GM20431 (cell line): ENCODE measurements at regions not wholly inside any gene's neighbourhood (a gene's known extent, or its start where the extent isn't known, plus 50 kb on each side); places are given as distances from the start of the nearest gene placed in this dataset.

Source experiments
- in situ Hi-C: fragments of 300-500 bp; cut with MseI, MboI; formaldehyde crosslinking; loops from one replicate; pipeline ENCODE4 v1.15.0; 2020; ENCODE audit warnings: low sequenced_read_pairs; ENCODE audit not compliant: unreplicated experiment

DNA sequence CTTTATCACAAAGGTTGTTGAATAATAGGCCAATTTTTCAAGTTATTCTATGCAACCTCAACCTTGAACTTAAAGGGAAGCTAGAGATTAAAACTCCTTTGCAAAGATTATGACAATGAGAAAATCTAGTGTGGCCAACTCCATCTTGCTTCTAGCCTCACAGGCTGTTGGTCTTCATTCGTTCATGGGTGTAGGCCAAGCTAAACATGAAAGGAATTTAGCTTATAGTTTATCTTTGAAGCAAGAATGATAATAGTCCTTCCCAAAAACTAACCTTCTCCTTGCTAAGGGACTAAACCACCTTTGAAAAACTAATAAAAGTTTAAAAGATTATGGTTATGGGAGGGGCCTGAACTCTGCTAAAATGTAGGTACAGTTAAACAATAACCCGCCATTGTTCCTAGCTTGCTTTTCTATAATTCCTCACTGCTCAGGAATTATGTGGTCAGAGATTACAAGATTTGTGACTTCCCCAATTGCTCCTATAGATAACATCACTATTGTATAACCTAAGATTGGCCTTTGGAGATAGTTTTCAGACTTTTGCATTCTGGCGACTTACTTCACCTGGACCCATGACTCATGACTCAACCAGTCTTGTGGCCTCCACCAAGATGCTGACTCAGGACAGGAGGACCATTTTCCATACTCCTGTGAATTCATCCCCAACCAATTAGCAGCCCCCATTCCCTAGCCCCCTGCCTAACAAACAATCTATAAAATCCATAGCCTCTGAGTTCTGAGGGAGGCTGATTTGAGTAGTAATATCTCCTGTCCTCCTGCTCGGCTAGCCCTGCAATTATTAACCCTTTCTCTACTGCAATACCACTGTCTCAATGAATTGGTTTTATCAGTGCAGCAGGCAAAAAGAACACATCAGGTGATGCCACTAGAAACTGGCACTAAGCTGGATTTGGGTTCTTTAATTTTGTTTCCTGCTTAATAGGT, 154.5 kb downstream of the CD83 start:
- in situ Hi-C loops, result no loop called here

DNA sequence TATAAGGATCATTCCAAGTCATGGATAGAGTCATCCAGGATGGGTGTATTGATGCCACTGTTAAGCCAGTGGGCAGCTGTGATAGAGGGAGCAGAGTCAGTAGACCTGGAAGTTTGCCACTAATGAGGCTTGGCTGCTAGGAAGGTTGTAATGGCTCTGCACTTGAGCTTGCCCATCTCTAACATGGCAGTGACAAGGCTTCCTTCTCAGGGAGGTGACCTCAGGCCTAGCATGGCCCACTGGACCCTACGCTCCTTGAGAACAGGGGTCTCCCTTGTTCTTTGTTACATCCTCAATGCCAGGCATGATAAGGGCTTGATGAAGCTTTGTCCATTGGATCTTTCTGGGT, 155.1 kb downstream of the CD83 start:
- in situ Hi-C loops, result no loop called here

DNA sequence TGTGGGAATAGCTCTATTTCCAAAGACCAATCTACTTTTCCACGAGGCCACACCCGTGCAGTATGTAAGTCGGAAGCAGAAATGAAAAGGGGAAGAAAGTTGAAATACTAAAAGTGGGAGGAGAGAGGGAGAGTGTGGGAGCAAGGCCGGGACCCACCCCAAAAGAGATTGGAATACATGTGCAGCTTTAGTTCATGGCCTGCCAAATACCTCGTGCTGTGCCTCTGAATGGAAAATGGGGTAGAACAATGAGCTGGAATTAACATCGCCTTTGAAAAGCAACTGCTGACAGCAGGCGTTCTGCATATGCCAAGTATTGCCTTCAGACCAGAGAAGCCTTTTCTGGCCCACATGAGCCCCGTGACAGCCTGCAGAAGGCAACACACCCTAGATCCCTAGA, 155.6 kb downstream of the CD83 start:
- in situ Hi-C loops, result no loop called here

DNA sequence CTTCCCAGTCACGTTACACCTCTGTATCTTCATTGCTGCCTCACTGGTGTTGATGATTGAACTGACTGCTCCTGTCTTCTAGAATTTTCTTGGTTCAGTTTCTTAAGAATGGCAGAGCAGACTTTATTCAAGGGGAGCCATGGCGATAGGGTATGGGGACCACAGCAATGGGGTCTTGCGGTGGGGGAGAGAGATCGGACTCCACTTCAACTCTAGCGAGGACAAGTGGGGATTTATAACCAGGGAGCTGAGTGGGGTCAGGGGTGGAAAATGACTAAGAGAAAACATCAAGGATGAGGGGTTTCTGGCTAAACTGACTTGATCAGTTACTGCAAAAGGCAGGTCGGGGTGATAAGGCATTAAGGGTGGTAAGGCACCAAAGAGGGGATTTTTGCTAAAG, 156.4 kb downstream of the CD83 start:
- in situ Hi-C loops, result no loop called here

DNA sequence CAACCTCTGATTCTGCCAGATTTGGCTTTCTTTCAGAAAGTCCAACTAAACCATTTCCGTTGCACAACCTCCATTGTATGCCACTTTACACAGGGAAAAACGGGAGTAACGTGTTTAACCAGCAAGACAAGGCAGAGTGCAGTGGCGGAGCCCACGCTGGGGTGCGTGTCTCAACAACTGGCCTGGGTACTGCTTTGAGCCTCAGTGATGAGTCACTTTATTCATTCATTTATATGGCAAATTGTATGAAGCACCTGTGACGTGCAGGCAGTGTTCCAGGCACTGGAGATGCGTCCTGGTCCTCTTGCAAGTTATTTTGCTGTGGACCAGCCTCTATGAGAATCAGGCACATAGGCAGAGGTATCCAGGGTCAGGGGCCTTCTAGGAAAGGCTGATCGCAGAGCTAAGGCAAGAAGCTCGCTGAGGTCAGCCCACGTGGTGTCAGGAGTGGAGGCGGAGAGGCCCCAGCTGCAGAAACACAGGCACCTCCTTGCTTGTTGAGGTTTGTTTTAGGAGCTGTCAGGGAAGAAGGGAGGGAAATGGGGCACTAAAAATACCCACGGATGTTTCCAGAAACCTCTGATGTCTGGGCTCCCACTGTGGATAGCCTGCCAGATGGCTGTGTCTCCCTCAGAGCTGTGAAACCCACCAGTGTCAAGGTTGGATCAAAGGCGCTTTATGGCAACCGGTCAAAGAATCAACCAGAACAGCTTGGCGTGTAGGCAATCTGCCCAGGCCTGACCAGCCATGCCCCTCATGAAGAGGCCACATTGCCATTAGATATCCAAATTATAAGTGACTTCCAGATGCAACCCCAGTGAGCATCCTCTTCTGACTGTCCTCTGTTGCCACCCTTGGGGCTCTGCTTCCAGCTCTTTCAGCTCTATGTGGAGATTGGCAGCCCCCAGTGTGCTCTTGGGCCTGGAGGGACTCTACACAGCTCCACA, 157.2 kb downstream of the CD83 start:
- in situ Hi-C loops, result no loop called here

DNA sequence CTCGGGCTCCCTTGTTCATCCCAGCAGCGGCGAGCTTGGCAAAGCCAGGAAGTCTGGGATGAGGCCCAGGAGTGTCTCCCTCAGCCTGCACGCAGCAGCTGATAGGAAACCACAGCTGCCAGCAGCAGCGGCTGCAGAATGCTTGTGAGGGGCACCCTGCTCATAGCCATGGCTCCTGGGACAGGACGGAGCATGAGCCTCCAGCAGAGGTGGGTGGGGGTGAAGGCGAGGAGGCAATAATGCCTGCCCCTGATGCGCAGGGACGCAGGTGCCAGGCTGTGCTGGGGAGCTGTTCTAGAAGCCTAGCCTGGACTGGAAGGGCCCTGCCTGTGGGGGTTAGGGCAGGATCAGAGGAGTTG, 157.9 kb downstream of the CD83 start:
- in situ Hi-C loops, result no loop called here

DNA sequence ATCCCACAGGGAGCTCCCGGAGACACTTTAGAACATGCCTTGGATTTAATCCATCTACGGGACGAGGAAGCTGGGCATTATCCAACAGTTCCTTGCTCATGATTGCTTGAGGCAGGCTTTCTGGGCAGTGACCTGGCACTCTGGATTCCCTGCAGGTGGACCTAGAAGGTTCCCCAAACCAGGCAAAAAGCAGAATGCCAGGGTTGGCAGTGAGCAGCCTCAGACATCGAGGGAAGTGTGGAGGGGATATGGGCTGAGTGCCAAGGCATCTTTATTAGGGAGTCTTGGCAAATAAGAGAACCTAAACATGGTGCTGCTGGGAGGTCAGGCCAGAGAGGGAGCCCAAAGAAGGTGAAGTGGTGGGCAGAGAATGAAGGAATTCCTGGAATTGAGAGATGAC, 158.5 kb downstream of the CD83 start:
- in situ Hi-C loops, result no loop called here

DNA sequence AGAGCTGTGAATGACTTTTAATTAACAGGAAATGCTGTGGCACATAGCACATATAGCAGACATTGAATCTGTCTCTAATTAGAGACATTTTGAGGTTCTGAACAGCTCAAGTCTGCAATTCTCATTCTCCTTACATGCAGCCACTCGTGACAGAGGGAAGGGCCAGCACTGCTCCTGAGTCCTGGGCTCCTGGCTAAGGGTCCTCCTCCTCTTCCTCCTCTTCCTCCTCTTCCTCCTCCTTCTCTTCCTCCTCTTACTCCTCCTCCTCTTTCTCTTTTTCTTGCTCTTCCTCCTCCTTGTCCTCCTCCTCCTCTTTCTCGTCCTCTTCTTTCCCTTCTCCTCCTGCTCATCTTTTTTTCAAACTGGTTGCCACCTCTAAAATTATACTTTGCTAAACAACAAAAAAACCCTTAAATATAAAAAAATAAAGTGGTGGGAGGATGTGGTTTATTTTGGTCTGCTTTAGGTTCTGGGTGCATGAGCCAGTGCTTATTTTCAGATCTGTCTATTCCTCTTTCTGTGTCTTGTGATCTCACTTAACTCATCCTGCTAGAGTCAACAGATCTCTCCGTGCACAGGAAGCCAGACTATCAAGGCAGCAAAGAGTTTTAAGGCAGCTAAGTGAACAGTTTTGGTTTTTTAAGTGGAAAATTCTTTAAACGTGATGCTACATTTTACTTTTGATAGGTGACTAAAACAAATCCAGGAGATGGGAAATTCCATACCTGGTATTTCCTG, 159.3 kb downstream of the CD83 start:
- in situ Hi-C loops, result no loop called here

DNA sequence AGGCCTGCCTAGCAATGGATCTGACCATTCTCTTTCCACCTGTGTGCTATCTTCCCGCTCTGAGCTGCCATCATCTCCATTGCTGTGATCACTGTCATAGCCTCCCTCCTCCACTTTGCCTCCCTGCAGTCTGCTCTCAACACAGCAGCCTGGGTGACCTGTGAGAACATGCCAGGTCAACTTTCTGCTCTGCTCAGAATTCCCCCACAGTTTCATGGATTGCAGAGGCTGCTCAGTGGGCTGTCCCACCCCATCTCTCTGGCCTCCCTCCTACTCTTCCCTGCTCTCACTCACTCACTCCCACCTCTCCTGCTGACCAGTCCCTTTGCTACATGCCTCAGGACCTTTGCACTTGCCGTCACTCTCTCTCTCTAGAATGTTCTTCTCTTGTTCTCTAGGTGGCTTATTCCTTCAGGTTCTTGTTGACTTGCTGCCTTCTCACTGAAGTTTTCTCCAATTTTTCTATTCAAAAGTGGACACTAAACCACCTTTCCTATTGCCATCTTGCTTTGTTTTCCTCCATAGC, 159.9 kb downstream of the CD83 start:
- in situ Hi-C loops, result no loop called here

DNA sequence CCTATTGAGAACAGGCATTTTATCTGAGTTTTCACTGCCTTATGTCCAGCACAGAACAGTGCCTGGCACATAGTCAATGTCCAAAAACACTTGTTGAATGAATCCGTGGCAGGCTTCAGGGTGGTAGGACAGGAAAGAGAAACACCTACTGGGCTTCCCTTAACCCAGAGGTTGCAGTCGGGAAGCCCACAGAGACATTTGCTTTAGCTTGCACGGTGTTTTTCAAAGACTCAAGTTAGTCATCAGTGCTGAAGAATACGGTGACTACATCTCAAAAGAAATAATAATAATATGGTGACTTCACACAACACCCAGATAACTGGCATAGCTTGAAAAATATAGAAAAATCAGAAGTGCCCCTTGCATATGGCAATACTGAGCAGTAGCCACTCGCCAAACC, 160.4 kb downstream of the CD83 start:
- in situ Hi-C loops, result no loop called here

DNA sequence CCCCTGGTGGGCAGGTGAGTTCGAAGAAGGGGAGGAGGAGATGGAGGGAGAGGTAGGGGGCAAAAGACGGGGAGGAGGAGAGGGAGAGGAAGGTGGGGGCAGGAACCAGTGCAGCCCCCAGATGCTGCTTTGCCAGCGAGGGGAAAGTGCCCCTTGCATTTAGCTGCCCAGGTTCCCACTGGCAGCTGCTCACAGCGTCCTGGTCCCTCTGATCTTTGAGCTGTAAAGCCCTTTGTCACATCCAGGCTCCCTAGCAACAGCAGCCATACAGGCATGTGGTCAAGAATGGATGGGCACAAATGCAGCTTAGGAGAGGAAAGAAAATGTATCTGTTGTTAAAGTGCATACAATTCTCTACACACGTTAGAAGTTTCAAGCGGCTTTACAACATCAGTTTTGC, 160.9 kb downstream of the CD83 start:
- in situ Hi-C loops, result no loop called here

DNA sequence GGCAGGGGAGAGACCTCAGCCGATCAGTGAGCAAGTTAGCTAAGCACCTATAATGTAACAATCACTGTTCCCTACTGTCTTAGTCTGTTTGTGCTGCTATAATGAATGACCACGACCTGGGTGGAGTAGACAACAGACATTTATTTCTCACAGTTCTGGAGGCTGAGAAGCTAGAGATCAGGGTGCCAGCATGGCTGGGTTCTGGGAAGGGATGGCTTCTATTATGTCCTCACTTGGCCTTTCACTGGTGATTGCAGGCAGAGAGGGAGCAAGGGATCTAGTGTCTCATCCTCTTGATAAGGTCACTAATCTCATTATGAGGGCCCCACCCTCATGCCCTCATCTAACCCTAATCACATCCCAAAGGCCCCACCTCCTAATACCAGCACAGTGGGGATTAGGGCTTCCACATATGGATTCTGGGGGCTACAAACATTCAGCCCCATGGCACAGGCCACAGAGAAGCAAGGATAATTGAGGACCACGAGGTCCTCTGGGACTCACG, 162.5 kb downstream of the CD83 start:
- in situ Hi-C loops, result no loop called here

DNA sequence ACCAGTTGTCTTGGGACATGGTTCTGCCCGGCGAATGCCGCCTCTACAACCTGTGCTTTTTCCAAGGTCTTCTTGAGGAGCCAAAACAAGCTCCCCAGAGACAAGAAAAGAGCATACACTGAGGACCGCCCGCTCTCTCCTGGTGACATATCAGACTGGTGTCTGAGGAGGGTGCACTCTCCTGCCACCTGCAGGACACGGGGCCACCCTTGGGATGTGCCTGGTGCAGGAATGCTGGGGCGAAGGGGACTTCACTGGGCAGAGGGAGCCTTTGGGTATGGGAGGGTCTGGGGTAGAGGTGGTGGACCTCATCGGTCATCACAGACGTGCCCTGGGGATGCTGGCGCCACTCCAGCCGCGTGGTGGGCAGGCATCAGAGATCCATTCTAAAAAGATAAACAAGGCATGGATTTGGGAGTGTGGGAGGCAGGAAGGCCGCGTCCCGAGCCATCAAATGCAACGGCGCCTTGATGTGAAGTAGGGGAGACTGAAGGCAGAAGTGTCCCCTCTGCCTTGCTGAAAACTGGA, 163.3 kb downstream of the CD83 start:
- in situ Hi-C loops, result no loop called here

DNA sequence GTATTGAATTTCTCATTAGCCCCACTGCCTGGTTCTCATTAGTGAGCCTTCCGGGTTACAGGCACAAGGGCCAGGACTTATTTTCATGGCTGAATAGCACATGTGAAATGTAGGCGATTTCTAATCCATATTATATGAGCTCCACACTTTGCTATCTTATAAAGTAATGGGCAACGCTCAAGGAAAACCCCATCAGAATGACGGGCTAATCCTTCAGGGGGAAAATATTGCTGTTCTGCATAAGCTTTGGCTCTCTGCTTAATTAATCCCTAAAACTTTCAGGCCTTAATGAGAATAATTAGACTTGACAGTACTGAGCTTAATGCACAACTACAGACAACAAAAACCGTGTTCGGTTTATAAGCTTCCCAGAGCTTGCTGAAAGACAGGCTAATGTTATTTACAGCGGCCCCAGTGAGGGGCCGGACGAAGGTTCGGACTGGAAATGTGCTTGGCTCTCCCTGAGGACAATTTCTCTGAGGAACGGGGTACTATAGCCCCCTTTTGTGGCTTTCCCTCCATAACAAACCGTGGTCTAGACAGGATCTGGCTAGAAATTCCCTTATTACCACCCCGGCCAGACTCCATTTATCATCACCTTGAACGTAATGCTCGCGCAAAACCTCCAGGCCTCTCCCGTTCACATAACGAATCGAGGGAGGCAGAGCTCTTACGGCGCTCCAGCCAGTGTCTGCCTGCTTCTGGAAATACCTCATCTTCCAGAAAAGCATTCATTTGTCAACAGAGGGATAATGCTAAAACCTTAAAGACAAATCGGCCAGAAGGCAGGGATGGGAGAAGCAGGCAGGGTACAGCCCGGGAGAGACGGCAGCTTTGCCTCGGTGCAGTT, 164.5 kb downstream of the CD83 start:
- in situ Hi-C loops, result no loop called here

DNA sequence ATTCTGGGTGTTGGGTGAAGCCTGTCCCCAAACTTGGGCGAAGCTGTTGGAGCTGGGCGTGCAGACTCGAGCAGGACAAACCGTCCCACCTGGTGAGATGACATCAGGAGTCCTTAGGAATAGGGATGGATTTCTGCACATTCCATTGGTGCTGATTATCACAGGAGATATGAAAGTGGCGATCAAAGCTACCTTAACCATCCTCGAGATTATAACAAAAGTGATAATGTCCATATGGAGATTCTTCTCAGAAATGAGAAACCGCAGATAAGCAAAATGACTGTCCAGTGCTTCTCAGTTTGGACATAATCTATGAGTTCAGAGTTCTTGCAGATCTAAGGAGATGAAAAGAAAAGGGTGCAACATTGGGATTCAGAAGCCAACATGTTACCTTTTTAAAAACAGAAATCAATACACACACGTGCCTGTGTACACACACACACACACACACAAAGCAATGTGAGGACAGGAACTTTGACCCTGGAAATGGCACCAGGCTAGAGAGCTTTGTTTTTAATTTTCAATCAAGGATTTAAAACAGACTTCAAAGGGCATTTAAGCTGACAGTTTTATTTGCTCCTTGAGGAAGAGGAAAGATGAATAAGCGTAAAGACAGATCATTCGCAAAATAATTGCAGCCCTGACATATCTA, 165.4 kb downstream of the CD83 start:
- in situ Hi-C loops, result no loop called here

DNA sequence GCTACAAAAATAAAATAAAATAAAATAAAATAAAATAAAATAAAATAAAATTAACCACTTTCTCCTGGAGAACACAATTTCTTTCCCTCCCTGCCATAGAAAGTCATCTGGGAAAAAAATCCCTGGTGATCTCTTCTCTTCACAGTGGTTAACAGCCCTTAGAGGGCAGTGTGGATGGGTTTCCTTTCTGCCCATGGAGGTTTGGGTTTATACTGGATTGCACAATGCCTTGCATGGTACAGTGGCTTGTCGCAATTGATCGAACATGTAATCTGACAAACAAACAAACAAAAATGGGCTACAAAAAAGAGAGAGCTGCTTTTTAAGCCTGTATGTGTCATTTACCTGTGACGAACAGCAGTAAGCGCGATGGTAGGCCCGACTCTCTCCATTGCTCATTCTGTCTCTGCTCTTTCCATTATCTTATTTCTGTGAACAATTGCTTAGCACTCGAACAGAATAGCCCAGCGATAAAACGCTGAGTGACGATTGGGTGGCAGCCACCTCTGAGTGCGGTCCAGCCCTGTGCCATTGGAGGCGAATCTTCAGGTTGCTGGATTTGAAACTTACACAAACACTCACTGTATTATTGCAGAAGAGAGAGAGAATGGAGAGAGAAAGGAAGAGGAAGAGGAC, 166.1 kb downstream of the CD83 start:
- in situ Hi-C loops, result no loop called here

DNA sequence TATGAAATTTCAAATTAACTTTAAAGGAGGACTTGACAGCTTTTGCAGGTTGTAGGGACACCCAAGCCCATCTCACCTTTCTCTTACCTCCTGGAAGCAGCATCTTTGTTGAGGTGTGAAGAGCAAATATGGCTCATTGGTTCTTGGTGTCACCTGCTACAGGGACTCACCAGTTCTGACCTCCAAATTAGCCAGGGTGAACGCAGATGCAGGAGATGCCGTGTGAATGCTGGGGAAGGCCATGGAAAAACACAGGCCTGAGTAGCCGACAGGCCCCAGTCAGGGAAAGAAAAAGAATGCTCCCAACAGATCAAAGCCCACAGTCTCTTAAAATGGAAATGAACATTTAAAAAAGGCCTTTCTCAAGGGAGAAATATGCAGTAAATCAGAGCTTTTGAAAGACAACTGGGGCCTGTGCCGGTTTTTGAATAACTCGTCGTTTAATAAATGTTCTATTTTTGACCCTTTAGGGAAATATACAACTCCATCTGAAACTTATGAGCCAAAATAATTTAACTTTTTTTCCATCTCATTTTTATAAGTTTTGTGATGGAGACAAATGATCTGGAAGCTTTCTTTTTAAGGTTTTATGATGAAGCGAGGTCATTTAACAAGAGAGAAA, 167.5 kb downstream of the CD83 start:
- in situ Hi-C loops, result no loop called here

DNA sequence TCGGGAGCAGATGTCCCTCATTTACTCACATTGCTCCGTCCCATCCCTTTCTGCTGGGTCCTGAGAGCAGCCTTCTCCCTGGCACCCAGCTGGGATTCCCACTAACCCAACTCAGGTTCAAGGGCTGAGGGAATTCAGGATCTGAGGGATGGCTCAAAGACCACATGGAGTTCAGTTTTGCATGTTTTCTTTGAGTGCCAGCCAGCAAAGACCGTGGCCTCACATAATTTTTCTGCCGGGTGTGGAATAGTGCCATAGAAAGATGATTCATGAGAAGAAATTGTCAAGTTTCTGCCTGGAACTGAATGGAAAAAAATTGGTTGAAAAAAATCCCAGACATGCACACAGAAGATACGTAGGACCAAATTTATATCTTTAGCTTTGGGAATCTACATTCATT, 168.6 kb downstream of the CD83 start:
- in situ Hi-C loops, result no loop called here
